Transverse colon (tissue), 4 donors: ENCODE measurements at regions not wholly inside any gene's neighbourhood (a gene's known extent, or its start where the extent isn't known, plus 50 kb on each side); places are given as distances from the start of the nearest gene placed in this dataset.
A peak's percentile ranks its signal among the peaks of the same experiment; 100 is the strongest.

Experiments used
- DNase-seq: peaks from one replicate; pipeline ENCODE4 v3.0.0-alpha.2; 2019
- H3K27ac ChIP-seq, 4 donors: fragments of 200-600 bp; sonication (generic); 2 replicates each; pipeline ENCODE4 v1.5.1; 2016 to 2018; ENCODE audit warnings: inconsistent platforms in 4 of 4
- H3K27me3 ChIP-seq: fragments of 200-600 bp; sonication (generic); 2 replicates; pipeline ENCODE4 v1.5.1; 2017; ENCODE audit warnings: inconsistent platforms
- H3K36me3 ChIP-seq, 4 donors: fragments of 200-600 bp; sonication (generic); 2 replicates each; pipeline ENCODE4 v1.5.1; 2017 to 2019; ENCODE audit warnings: inconsistent platforms in 4 of 4
- H3K4me1 ChIP-seq, 4 donors: fragments of 200-600 bp; sonication (generic); 2 replicates each; pipeline ENCODE4 v1.5.1; 2017 to 2020; ENCODE audit warnings: inconsistent platforms in 4 of 4
- H3K4me3 ChIP-seq, 4 donors: fragments of 200-600 bp; sonication (generic); 1 replicate in 1 of 4; 2 replicates in 3 of 4; pipeline versions ENCODE4 v1.5.1 to v1.6.1; 2017 to 2019; ENCODE audit warnings: inconsistent platforms in 4 of 4
- H3K9me3 ChIP-seq, 2 donors: fragments of 200-600 bp; sonication (generic); 2 replicates each; pipeline ENCODE4 v1.5.1; 2017 to 2019; ENCODE audit warnings: inconsistent platforms in 2 of 2
- EP300 ChIP-seq: sonication (generic); formaldehyde crosslinking; IDR thresholded peaks from one replicate; pipeline ENCODE4 v1.6.1; 2017; ENCODE audit warnings: antibody characterized with exemption, low read depth
- POLR2A ChIP-seq: fragments of 450-650 bp; IDR thresholded peaks from one replicate; pipeline ENCODE4 v1.6.1; 2016; ENCODE audit warnings: antibody characterized with exemption, mild to moderate bottlenecking, moderate library complexity
- POLR2AphosphoS5 ChIP-seq, 3 donors: sonication (generic); formaldehyde crosslinking; IDR thresholded peaks; one replicate each; pipeline ENCODE4 v1.6.1; 2016; ENCODE audit warnings: antibody characterized with exemption in 3 of 3
- WGBS, 2 donors: methylation state at CpG; one replicate each; pipeline ENCODE4 v1.1.5; 2018; ENCODE audit warnings: low coverage in 1 of 2; 5-methylcytosine and 5-hydroxymethylcytosine counted together
- in situ Hi-C, 4 donors: fragments of 200-750 bp; cut with MboI; loops; one replicate each; pipeline versions ENCODE4 v1.15.0 to v1.15.1; 2017; ENCODE audit warnings: low sequenced_read_pairs in 3 of 4, low pct_ligation_motif_present in 1 of 4, low pct_unique_long_range_greater_than_20kb in 1 of 4
- intact Hi-C: fragments of 100-400 bp; cut with DNase I; formaldehyde crosslinking; loops from one replicate; pipeline ENCODE4 v1.15.1; 2023; ENCODE audit warnings: low total_unique reads
- TF ChIP-seq, protein P1 (sequence below), 5 experiments: fragments of 200-600 bp in 3 of 5; fragments of 450-650 bp in 2 of 5; sonication (generic) in 3 of 5; IDR thresholded peaks; 1 replicate in 2 of 5; 2 replicates in 3 of 5; pipeline ENCODE4 v1.5.1; 2016 to 2017; ENCODE audit warnings: antibody characterized with exemption in 5 of 5, inconsistent platforms in 3 of 5, mild to moderate bottlenecking in 2 of 5, moderate library complexity in 1 of 5

DNA sequence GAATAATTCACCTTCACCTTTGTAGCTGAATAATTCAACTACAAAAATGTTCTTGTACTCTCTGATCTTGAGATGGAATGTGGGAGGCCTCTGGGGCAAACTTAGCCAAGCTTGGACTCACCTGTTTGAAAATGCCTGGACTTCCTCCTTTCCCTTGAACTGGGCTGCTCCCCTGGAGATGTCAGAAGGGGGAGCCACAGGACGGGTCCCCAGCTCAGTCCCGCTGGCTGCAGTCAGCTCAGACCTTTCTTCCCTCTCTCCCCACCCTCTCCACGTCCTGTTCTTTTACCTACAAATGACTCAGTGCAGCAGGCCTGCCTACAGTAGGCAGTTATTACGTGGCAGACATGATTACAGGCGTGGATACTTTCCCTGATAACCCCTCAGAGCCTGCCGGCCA, 131.5 kb upstream of the RALGAPA2 start:
- WGBS, 2 donors: 40 to 42% methylated on average over 1 to 6 of the region's 6 CpGs
- H3K36me3 ChIP-seq: no peaks in the 10 kb centered on the region
- no peak overlapping the region for H3K27ac ChIP-seq
- no peaks in the 10 kb centered on the region for H3K9me3 ChIP-seq
- no peak overlapping the region for H3K4me3 ChIP-seq
- H3K4me1 ChIP-seq: no peaks in the 10 kb centered on the region
- intact Hi-C loops (no loop called here), in situ Hi-C loops (loop anchor here in 1 of 4 donors (25.0 kb wide), 1 partner anchor 757 kb away; no protein-coding TSS in a partner anchor)
- no peaks in the 10 kb centered on the region for H3K27me3 ChIP-seq
- TF ChIP-seq POLR2A: no peak
- no peak for TF ChIP-seq EP300
- TF ChIP-seq, protein P1, sequence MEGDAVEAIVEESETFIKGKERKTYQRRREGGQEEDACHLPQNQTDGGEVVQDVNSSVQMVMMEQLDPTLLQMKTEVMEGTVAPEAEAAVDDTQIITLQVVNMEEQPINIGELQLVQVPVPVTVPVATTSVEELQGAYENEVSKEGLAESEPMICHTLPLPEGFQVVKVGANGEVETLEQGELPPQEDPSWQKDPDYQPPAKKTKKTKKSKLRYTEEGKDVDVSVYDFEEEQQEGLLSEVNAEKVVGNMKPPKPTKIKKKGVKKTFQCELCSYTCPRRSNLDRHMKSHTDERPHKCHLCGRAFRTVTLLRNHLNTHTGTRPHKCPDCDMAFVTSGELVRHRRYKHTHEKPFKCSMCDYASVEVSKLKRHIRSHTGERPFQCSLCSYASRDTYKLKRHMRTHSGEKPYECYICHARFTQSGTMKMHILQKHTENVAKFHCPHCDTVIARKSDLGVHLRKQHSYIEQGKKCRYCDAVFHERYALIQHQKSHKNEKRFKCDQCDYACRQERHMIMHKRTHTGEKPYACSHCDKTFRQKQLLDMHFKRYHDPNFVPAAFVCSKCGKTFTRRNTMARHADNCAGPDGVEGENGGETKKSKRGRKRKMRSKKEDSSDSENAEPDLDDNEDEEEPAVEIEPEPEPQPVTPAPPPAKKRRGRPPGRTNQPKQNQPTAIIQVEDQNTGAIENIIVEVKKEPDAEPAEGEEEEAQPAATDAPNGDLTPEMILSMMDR (IDR thresholded peaks at IDR 0.05): no peak
- TF ChIP-seq POLR2AphosphoS5 (IDR thresholded peaks at IDR 0.05): no peak
- no peak for DNase-seq

GRCh38 chr20:20839771-20840170, 127.3 kb upstream of the RALGAPA2 start:
- Histone ChIP-seq H3K9me3 (no peaks in the 10 kb centered on the region), H3K36me3 (no peaks in the 10 kb centered on the region), H3K4me1 (peaks cover 0 to 7% (median 0%) of the 10 kb centered on the region in 4 donors), H3K27me3 (peaks cover 24% of the 10 kb centered on the region), H3K27ac (no peak overlapping the region), H3K4me3 (no peak overlapping the region)
- no peak for DNase-seq
- no peak for TF ChIP-seq POLR2AphosphoS5 (IDR thresholded peaks at IDR 0.05)
- no peak for TF ChIP-seq POLR2A
- no peak for TF ChIP-seq EP300
- TF ChIP-seq, protein P1 (IDR thresholded peaks at IDR 0.05): no peak
- intact Hi-C loops (no loop called here), in situ Hi-C loops (loop anchor here in 1 of 4 donors (25.0 kb wide), 1 partner anchor 752 kb away; no protein-coding TSS in a partner anchor)

- TF ChIP-seq POLR2AphosphoS5 (IDR thresholded peaks at IDR 0.05): no peak
- TF ChIP-seq, protein P1 (IDR thresholded peaks at IDR 0.05): peak; percentile 54 to 62 (median 57)
- intact Hi-C loops: no loop called here
These were observed 125.2 kb upstream of the RALGAPA2 start for GRCh38 chr20:20837574-20838021.

GRCh38 chr20:20836836-20837235, 124.4 kb upstream of the RALGAPA2 start:
- WGBS, 2 donors: 45 to 47% methylated on average over 5 to 6 of the region's 6 CpGs
- H3K4me3 ChIP-seq: no peak overlapping the region
- H3K36me3 ChIP-seq: no peaks in the 10 kb centered on the region
- H3K27ac ChIP-seq: no peak overlapping the region
- peaks cover 26% of the 10 kb centered on the region for H3K27me3 ChIP-seq
- no peak for TF ChIP-seq EP300
- TF ChIP-seq, protein P1 (IDR thresholded peaks at IDR 0.05): no peak
- TF ChIP-seq POLR2A: no peak
- no peak for TF ChIP-seq POLR2AphosphoS5 (IDR thresholded peaks at IDR 0.05)
- no peaks in the 10 kb centered on the region for H3K9me3 ChIP-seq
- peaks cover 0 to 7% (median 0%) of the 10 kb centered on the region in 4 donors for H3K4me1 ChIP-seq
- intact Hi-C loops: no loop called here
- in situ Hi-C loops: loop anchor here in 1 of 4 donors (25.0 kb wide), 1 partner anchor 750 kb away; no protein-coding TSS in a partner anchor
- DNase-seq: no peak

More at GRCh38 chr20:20837574-20838021, 125.2 kb upstream of the RALGAPA2 start:
- H3K4me1 ChIP-seq: peaks cover 0 to 7% (median 0%) of the 10 kb centered on the region in 4 donors
- 23 to 37% methylated on average over 13 to 19 of the region's 19 CpGs for WGBS, 2 donors
- no peaks in the 10 kb centered on the region for H3K9me3 ChIP-seq
- peak; percentile 36 for DNase-seq
- H3K4me3 ChIP-seq: peak overlapping the region in 1 of 4 donors; percentile 16
- H3K27ac ChIP-seq: no peak overlapping the region
- in situ Hi-C loops: loop anchor here in 1 of 4 donors (25.0 kb wide), 1 partner anchor 750 kb away; no protein-coding TSS in a partner anchor
- H3K27me3 ChIP-seq: peaks cover 26% of the 10 kb centered on the region
- no peaks in the 10 kb centered on the region for H3K36me3 ChIP-seq
